ENCODE measurements at regions not wholly inside any gene's neighbourhood (a gene's known extent, or its start where the extent isn't known, plus 50 kb on each side); places are given as distances from the start of the nearest gene placed in this dataset.

DNA sequence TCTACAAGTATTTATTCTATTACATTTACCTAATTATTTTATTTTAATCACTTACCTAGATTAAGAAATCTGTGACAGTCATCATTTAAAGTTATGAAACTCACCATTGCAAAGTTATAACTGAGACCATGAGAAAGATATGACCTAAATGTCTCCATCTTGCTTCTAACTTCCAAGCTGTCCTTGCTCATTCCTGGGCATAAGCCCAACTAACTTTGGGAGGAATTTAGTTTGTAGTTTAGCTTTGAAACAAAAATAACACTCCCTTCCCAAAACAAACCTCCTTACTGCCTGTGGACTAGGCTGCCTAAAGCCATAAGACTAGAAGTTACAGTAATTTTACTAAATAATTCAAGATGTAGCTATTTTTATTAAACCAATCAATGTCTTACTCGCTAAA, 195.6 kb upstream of the RAI14 start:
- TF ChIP-seq ARID1B (IDR thresholded peaks at IDR 0.05) (no peak), SREBF2 (CRISPR knock-in tag; IDR thresholded peaks at IDR 0.05) (no peak), U2AF2 (optimal IDR thresholded peaks at IDR 0.05; ENCODE audit: low read depth, low read length) (no peak), TAF1 (IDR thresholded peaks at IDR 0.05; ENCODE audit: control insufficient read depth, extremely low read depth, insufficient read depth, low read length, severe bottlenecking) (no peak), RBBP5 (IDR thresholded peaks at IDR 0.05; ENCODE audit: borderline replicate concordance, insufficient read depth, low read length, poor library complexity, severe bottlenecking) (no peak), ZBTB7A (IDR thresholded peaks at IDR 0.05; ENCODE audit: borderline replicate concordance, control insufficient read depth, low read depth, low read length) (no peak), ESRRA (IDR thresholded peaks at IDR 0.05; ENCODE audit: borderline replicate concordance, low read depth) (no peak), ETV6 (IDR thresholded peaks at IDR 0.05; ENCODE audit: borderline replicate concordance in 1 of 2, low read depth in 2 of 2, low read length in 1 of 2) (no peak), ETV6 (CRISPR knock-in tag; IDR thresholded peaks at IDR 0.05; ENCODE audit: borderline replicate concordance) (no peak)
- TF ChIP-seq, protein P1, sequence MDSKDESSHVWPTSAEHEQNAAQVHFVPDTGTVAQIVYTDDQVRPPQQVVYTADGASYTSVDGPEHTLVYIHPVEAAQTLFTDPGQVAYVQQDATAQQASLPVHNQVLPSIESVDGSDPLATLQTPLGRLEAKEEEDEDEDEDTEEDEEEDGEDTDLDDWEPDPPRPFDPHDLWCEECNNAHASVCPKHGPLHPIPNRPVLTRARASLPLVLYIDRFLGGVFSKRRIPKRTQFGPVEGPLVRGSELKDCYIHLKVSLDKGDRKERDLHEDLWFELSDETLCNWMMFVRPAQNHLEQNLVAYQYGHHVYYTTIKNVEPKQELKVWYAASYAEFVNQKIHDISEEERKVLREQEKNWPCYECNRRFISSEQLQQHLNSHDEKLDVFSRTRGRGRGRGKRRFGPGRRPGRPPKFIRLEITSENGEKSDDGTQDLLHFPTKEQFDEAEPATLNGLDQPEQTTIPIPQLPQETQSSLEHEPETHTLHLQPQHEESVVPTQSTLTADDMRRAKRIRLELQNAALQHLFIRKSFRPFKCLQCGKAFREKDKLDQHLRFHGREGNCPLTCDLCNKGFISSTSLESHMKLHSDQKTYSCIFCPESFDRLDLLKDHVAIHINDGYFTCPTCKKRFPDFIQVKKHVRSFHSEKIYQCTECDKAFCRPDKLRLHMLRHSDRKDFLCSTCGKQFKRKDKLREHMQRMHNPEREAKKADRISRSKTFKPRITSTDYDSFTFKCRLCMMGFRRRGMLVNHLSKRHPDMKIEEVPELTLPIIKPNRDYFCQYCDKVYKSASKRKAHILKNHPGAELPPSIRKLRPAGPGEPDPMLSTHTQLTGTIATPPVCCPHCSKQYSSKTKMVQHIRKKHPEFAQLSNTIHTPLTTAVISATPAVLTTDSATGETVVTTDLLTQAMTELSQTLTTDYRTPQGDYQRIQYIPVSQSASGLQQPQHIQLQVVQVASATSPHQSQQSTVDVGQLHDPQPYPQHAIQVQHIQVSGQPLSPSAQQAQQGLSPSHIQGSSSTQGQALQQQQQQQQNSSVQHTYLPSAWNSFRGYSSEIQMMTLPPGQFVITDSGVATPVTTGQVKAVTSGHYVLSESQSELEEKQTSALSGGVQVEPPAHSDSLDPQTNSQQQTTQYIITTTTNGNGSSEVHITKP (IDR thresholded peaks at IDR 0.05; ENCODE audit: partially characterized antibody) = no peak
- TF ChIP-seq, protein P2, sequence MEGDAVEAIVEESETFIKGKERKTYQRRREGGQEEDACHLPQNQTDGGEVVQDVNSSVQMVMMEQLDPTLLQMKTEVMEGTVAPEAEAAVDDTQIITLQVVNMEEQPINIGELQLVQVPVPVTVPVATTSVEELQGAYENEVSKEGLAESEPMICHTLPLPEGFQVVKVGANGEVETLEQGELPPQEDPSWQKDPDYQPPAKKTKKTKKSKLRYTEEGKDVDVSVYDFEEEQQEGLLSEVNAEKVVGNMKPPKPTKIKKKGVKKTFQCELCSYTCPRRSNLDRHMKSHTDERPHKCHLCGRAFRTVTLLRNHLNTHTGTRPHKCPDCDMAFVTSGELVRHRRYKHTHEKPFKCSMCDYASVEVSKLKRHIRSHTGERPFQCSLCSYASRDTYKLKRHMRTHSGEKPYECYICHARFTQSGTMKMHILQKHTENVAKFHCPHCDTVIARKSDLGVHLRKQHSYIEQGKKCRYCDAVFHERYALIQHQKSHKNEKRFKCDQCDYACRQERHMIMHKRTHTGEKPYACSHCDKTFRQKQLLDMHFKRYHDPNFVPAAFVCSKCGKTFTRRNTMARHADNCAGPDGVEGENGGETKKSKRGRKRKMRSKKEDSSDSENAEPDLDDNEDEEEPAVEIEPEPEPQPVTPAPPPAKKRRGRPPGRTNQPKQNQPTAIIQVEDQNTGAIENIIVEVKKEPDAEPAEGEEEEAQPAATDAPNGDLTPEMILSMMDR (IDR thresholded peaks at IDR 0.05 in 2 of 3, conservative IDR thresholded peaks at IDR 0.05 in 1 of 3; ENCODE audit: insufficient read depth in 2 of 3, low read depth in 1 of 3, low read length in 3 of 3) = no peak
- TF ChIP-seq, protein P3, sequence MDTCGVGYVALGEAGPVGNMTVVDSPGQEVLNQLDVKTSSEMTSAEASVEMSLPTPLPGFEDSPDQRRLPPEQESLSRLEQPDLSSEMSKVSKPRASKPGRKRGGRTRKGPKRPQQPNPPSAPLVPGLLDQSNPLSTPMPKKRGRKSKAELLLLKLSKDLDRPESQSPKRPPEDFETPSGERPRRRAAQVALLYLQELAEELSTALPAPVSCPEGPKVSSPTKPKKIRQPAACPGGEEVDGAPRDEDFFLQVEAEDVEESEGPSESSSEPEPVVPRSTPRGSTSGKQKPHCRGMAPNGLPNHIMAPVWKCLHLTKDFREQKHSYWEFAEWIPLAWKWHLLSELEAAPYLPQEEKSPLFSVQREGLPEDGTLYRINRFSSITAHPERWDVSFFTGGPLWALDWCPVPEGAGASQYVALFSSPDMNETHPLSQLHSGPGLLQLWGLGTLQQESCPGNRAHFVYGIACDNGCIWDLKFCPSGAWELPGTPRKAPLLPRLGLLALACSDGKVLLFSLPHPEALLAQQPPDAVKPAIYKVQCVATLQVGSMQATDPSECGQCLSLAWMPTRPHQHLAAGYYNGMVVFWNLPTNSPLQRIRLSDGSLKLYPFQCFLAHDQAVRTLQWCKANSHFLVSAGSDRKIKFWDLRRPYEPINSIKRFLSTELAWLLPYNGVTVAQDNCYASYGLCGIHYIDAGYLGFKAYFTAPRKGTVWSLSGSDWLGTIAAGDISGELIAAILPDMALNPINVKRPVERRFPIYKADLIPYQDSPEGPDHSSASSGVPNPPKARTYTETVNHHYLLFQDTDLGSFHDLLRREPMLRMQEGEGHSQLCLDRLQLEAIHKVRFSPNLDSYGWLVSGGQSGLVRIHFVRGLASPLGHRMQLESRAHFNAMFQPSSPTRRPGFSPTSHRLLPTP (IDR thresholded peaks at IDR 0.05; ENCODE audit: borderline replicate concordance, extremely low read depth, insufficient read length) = no peak

All from K562 (cell line).